NCI-H2196 (cell line): ENCODE measurements at regions not wholly inside any gene's neighbourhood (a gene's known extent, or its start where the extent isn't known, plus 50 kb on each side); places are given as distances from the start of the nearest gene placed in this dataset.

Source experiments
- DNase-seq: peaks from one replicate; lab custom pipeline; 2025; ENCODE audit not compliant: unreplicated experiment; lab: John Stamatoyannopoulos, UW

- DNase-seq = no peak
Measured at GRCh38 chr10:113252650-113253618, 299.9 kb upstream of the HABP2 start.

- DNase-seq = no peak
Measured at GRCh38 chr10:113259576-113260226, 293.2 kb upstream of the HABP2 start.

- no peak for DNase-seq
Measured at GRCh38 chr10:113261161-113261560, 291.7 kb upstream of the HABP2 start.

- no peak for DNase-seq
Measured at GRCh38 chr10:113261611-113262091, 291.2 kb upstream of the HABP2 start.

- no peak for DNase-seq
Measured at GRCh38 chr10:113263056-113263455, 289.8 kb upstream of the HABP2 start.

- no peak for DNase-seq
Measured at GRCh38 chr10:113264333-113265131, 288.3 kb upstream of the HABP2 start.

- DNase-seq = no peak
Measured at GRCh38 chr10:113266147-113266546, 286.7 kb upstream of the HABP2 start.

DNA sequence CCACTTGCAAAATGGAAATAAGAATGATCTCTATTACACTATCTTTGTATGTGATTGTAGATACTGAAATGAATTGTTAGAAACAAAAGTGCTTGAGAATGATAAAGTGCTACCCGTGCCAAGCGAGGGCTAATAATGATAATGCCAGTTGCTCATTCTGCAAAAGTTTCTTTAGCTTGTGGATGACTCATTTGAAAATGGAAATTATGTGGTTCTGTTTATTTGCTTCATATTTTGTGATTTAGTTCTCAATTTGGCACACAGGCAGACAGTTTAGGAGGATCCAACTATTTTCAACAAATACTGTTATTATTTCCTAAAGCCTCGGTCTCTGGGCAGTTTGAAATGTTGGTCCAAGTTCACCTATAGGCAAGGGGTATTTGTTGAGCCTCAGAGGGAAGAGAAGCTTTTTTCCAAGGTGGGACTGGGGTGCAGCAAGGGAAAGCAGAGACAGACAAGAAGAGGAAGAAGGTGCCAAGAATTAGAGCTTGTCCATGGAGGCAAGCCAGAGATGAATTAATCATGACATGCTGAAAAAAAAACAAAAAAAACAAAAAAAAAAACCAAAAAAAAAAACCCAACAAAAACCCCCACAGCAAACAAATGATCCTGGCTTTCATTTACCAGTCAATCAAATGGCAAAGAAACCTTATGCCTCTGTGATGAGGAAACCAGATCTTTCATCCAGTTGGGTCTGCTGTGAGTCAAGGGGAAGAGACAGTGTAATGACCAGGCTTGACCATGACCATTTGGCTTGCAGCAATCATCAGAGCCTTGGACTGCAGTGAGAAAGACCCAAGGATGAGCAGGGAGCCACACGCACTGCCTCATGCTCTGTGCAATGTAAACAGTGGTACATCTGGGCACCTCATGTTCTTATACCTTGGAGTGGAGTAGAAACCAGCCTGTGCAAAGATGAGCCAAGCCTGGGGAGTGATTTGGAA, 285.0 kb upstream of the HABP2 start:
- no peak for DNase-seq

GRCh38 chr10:113269333-113269732, 283.5 kb upstream of the HABP2 start:
- no peak for DNase-seq

DNA sequence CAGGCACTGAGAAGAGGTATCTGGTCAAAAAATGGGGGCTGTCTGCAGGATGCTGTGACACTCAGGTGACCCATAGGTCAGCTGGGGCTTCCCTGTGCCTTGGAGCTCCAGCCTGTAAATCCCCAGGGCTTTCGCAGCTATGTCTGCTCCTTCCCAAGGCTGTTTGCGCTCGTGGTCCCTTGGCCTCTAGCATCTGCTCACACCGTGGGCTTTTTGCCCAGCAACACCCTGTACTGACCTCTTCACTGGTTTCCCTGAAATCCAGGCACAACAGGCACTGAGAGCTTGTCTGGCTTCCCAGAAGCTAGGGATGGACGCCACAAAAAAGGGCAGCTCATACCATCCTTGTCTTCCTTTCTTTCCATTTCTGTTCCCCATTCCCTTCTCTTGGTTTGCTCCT, 280.3 kb upstream of the HABP2 start:
- DNase-seq = no peak

GRCh38 chr10:113273181-113274163, 279.4 kb upstream of the HABP2 start:
- DNase-seq = no peak

GRCh38 chr10:113274176-113274829, 278.6 kb upstream of the HABP2 start:
- DNase-seq = no peak

DNA sequence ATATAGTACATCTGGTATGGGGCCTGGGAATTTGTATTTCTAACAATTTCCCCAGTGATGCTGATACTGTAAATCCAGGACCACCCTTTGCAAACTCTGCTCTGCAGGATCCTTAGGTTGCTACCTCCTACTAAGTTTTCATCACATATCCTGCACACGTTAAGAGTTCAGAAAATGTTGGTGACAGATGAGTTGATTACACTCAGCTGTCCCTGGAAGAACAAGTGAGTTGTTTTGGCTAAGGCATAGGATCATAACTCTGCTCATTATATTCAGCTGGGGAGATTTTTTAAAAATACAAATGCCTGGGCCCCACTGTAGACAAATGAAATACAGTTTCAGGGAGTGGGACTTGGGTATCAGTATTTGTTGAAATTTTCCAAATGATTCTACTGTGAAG, 274.6 kb upstream of the HABP2 start:
- DNase-seq = no peak

DNA sequence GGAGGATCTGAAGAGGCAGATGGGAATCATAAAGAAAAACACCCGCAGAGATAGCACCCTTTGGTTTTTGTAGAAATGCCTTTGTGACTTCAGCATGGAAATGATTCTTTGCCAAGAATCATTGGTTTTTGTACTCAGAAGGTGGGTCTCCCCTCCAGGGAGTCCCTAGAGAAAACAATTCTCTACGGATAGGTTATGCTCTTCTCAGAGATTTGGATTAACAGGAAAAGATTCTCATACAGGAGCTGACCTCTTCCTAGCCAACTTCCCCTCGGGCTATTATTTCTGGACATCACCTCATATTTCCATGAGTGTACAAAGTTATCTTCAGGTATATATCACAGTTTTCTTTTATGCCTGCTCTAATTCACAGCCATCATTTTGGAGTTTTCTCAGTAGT, 274.2 kb upstream of the HABP2 start:
- no peak for DNase-seq

DNA sequence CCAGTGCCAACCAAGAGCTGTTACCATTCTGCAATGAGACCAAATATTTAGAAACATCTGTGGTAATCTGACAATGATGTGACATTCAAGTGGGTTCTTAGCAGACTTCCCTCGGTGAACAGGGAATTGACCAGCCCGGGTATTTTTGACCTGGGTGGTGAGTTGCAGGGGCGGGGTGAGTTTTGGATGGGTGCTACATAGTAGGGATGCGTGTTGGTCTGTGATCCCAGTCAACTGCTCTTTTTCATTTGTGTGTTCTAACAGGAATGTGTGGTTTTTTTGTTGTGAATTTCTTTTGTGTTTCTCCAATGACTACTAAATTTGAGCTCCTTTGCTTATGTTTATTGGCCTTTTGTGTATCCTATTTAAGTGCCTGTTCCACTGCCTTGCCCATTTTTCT, 273.6 kb upstream of the HABP2 start:
- no peak for DNase-seq

GRCh38 chr10:113282564-113282963, 270.3 kb upstream of the HABP2 start:
- DNase-seq = no peak

DNA sequence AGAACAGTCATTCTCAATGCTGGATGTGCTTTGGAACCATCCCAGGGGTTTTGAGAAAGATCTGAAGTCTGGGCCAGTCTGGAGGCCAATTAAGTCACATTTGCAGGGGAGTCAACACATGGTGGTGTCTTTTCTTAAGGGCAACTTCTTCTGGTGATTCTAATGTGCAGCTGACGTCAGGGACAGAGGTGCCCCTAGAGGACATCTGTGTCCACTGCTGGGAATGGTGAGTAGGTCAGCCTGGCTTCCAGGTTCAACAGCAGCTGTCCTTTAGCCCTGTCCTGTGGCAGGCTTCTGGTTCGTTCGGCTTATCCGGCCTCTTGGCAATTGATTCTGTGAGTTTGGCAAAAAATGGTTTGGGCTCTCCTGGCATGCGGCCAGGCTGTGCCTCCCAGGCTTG, 269.7 kb upstream of the HABP2 start:
- DNase-seq = no peak

GRCh38 chr10:113284635-113285034, 268.2 kb upstream of the HABP2 start:
- no peak for DNase-seq

GRCh38 chr10:113285305-113285704, 267.5 kb upstream of the HABP2 start:
- no peak for DNase-seq
